DOHH2 (cell line): ENCODE measurements at regions not wholly inside any gene's neighbourhood (a gene's known extent, or its start where the extent isn't known, plus 50 kb on each side); places are given as distances from the start of the nearest gene placed in this dataset.

Experiments
- CTCF ChIP-seq: fragments of 200-600 bp; sonication (generic); IDR thresholded peaks from one replicate; pipeline ENCODE4 v1.5.1; 2014; ENCODE audit warnings: antibody characterized with exemption, mild to moderate bottlenecking, low read depth, low read length; ENCODE audit not compliant: poor library complexity, severe bottlenecking
- EZH2phosphoT487 ChIP-seq: fragments of 200-600 bp; sonication (generic); IDR thresholded peaks from 2 replicates; pipeline ENCODE4 v1.6.1; 2017; ENCODE audit warnings: borderline replicate concordance, mild to moderate bottlenecking, antibody characterized with exemption, low read length, moderate library complexity, mixed read lengths

- no peak for TF ChIP-seq CTCF
- TF ChIP-seq EZH2phosphoT487: no peak
Observed at GRCh38 chr2:207333599-207334300, 168.0 kb upstream of the KLF7 start.
